Kidney epithelial cell (primary cell): ENCODE measurements at regions not wholly inside any gene's neighbourhood (a gene's known extent, or its start where the extent isn't known, plus 50 kb on each side); places are given as distances from the start of the nearest gene placed in this dataset.

Source experiments
- DNase-seq: peaks from one replicate; pipeline ENCODE4 v3.0.0-alpha.2; 2010; ENCODE audit warnings: low read depth
- H3K27me3 ChIP-seq: 2 replicates; pipeline ENCODE4 v1.6.0; 2011; ENCODE audit warnings: low read length; ENCODE audit not compliant: control insufficient read depth, insufficient read depth
- H3K36me3 ChIP-seq: 2 replicates; pipeline ENCODE4 v1.5.1; 2011; ENCODE audit warnings: low read length; ENCODE audit not compliant: control insufficient read depth, insufficient read depth
- H3K4me3 ChIP-seq: 2 replicates; pipeline ENCODE4 v1.5.1; 2011; ENCODE audit warnings: low read depth, mild to moderate bottlenecking, control low read depth, low read length
- TF ChIP-seq, protein P1 (sequence below): IDR thresholded peaks from 2 replicates; pipeline ENCODE4 v1.5.1; 2011; ENCODE audit warnings: mild to moderate bottlenecking, moderate library complexity, low read length, control low read depth, inconsistent platforms; ENCODE audit not compliant: insufficient read depth, poor library complexity, severe bottlenecking

GRCh38 chr16:86739178-86739577 lies 160.8 kb downstream of the FOXL1 start:
- Histone ChIP-seq H3K4me3 (no peak overlapping the region), H3K36me3 (no peaks in the 10 kb centered on the region), H3K27me3 (no peaks in the 10 kb centered on the region)
- TF ChIP-seq, protein P1, sequence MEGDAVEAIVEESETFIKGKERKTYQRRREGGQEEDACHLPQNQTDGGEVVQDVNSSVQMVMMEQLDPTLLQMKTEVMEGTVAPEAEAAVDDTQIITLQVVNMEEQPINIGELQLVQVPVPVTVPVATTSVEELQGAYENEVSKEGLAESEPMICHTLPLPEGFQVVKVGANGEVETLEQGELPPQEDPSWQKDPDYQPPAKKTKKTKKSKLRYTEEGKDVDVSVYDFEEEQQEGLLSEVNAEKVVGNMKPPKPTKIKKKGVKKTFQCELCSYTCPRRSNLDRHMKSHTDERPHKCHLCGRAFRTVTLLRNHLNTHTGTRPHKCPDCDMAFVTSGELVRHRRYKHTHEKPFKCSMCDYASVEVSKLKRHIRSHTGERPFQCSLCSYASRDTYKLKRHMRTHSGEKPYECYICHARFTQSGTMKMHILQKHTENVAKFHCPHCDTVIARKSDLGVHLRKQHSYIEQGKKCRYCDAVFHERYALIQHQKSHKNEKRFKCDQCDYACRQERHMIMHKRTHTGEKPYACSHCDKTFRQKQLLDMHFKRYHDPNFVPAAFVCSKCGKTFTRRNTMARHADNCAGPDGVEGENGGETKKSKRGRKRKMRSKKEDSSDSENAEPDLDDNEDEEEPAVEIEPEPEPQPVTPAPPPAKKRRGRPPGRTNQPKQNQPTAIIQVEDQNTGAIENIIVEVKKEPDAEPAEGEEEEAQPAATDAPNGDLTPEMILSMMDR, result no peak
- DNase-seq, result no peak

- no peak for DNase-seq
- Histone ChIP-seq H3K36me3 (no peaks in the 10 kb centered on the region), H3K27me3 (no peaks in the 10 kb centered on the region), H3K4me3 (no peak overlapping the region)
- TF ChIP-seq, protein P1, result no peak
Observed at GRCh38 chr16:86739808-86740207, 161.5 kb downstream of the FOXL1 start.

DNA sequence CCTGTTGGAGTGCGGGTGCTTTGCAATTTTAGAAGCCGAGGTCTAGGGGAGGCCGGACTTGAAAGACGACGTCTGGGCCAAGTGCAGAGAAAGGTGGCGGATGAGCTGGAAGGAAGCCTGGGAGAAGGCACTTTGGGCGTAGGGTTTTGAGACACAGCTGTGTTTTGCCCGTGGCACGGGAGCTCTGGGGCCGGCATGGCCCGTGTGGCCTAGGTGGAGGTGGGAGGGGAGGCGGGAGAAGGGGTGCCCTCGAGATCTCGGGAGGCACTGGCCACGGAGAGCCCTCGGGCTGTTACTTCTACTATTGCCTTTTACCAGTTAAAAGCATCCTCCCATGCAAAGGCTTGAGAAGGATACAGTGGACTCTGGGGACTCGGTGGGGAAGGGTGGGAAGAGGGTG lies 161.9 kb downstream of the FOXL1 start:
- H3K27me3 ChIP-seq, result no peaks in the 10 kb centered on the region
- H3K36me3 ChIP-seq, result no peaks in the 10 kb centered on the region
- no peak for DNase-seq
- no peak overlapping the region for H3K4me3 ChIP-seq
- TF ChIP-seq, protein P1, result no peak

DNA sequence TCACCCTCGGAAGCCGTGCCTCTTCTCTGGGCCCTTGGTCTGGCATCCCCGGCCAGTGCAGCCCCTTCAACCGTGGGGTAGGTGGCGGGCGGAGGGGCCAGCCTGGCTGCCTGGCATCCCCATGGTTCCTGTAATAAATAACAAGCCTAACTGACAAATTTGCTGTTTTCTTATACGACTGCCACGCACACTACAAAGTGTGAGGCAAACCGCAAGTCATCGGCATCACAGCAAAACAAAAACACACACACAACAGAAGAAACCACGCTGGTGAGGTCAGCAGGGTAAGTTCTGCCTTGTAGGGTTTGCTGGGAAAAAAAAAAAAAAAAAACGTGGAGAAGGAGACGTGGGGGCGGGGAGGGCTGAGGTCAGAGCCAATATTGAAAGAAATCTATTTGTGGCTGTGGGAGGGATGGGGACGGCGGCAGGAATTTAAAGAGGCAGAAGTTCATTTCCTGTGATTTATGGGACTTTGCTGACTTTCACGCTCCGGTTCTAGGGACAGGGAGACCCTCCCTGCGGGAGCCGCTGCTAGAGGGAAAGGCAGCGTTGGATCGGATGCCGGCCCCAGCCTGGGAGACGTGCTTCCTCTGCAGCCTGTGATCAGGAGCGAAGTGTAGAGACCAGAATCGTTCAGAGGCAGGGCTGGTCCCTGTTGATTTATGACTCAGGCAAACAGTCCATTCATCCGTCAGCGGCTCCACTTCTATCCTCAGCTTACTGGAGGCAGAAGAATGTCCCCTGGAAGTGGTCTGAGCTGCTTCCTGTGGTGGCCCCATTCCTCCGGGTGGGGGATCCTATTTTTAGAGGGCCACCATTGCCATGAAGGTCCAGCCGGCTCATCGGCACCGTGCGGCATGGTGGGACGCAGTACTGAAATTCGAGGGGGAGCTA lies 162.8 kb downstream of the FOXL1 start:
- no peak for DNase-seq
- Histone ChIP-seq H3K4me3 (peak overlapping the region; percentile 21), H3K36me3 (no peaks in the 10 kb centered on the region), H3K27me3 (no peaks in the 10 kb centered on the region)
- TF ChIP-seq, protein P1, result no peak

DNA sequence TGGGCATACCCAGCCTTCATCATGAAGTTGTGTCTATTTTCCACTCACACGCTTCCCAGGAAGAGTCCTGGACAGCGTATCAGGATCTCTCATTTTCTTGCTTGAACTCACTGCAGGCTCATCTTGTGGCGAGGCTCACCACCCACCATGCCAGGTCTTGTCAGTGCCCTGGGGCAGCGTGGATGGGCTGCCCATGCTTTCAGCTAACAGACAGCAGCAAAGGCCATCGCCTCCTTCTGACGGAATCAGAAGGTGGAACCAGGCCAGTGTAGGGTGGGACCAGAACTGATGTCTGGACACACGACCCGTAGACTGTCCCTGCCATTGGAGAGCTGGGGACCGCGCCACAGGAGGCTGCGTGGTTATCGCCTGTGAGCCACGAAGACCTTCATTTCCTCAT lies 169.4 kb downstream of the FOXL1 start:
- no peak for DNase-seq
- no peaks in the 10 kb centered on the region for H3K36me3 ChIP-seq
- TF ChIP-seq, protein P1, result no peak
- H3K4me3 ChIP-seq, result no peak overlapping the region
- no peaks in the 10 kb centered on the region for H3K27me3 ChIP-seq

DNA sequence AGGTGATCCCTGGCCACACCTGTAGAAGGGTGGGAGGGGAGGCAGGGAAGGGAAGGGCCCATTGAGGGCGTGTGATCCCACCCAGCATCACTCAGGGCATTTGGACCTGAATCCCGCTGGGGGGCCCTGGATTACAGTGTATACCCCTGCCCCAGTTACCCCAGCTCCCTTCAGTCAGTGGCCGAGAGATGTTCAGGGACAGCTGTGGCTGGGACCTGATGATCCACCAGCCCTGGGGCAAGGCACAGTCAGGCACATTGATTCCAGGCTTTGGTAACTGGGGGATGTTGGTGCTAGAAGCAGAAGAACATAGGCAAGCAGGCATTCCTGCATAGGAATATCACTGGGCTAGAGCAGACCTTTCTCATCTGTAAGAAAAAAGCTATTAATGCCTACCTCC lies 170.3 kb downstream of the FOXL1 start:
- no peaks in the 10 kb centered on the region for H3K27me3 ChIP-seq
- no peaks in the 10 kb centered on the region for H3K36me3 ChIP-seq
- TF ChIP-seq, protein P1, result no peak
- DNase-seq, result no peak
- H3K4me3 ChIP-seq, result no peak overlapping the region
